HG03025 (cell line): ENCODE measurements at regions not wholly inside any gene's neighbourhood (a gene's known extent, or its start where the extent isn't known, plus 50 kb on each side); places are given as distances from the start of the nearest gene placed in this dataset.
"Not testable (repeated sequence)": the region's sequence is repeated elsewhere in the genome, so short reads cannot be mapped to it uniquely, and the experiment has no call there.

Experiments
- ATAC-seq: cut with Tn5 transposase; IDR thresholded peaks from one replicate; pipeline ENCODE4 v1.9.1; 2021; ENCODE audit warnings: mild to moderate bottlenecking, moderate library complexity; ENCODE audit not compliant: unreplicated experiment, low FRiP score

DNA sequence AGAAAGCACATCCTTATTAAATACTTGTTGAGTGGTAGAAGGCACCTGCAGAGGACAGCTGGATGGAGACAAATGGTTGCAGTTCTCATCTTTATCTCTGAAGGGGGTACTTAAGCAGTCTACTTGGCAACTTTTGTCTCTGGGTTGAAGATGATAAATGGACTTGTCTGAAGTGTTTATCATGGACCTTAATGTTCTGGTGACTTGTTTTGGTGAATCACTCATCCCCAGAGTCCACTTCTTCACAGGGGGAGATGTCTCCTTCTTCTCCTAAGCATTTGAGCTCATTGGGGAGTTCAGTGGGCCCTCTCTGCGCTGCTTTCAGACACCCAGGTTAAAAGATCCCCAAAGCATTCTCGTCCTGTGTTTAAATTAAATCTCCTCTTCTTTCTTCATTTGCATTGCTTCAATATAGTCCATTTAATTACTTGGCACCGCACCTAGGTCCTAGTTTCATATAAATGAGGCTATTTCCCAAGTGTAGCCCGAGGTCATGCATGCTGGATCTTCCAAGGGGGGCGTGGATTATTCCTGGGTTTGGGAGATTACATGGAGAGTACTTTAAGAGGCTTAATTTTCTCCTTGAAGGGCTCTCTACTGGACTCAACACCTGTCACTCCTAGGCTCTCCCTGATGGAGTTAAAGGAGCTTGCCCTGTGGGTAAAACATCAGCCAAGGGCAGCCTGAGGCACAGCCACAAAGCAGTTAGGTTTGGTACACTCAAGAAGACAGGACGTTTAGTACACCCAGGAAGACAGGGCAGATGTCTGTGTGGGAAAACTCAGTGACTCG, 239.3 kb upstream of the C2CD4B start:
- ATAC-seq: no peak

GRCh38 chr15:62406305-62406891, 241.3 kb upstream of the C2CD4B start:
- ATAC-seq: no peak

DNA sequence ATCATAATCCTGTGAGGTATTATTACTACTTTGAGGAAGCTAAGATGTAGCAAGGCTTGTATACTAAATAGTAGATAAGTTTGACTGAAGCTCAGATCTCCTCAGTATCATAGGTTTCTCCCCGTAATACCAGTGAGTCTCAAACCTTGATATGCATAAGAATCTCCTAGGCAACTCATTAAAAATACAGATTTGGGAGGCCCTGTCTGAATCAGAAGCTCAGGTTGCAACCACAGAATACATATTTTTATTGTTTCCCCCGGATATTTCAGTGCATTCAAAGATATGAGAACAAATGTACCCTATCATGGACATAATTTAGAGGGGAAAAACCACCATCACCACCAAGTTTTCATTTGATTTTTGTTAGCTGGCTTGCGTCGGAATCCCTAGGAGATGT, 242.1 kb upstream of the C2CD4B start:
- no peak for ATAC-seq

GRCh38 chr15:62407962-62408361, 242.9 kb upstream of the C2CD4B start:
- ATAC-seq: no peak

- no peak for ATAC-seq
Observed at GRCh38 chr15:62409466-62409865, 244.4 kb upstream of the C2CD4B start.

DNA sequence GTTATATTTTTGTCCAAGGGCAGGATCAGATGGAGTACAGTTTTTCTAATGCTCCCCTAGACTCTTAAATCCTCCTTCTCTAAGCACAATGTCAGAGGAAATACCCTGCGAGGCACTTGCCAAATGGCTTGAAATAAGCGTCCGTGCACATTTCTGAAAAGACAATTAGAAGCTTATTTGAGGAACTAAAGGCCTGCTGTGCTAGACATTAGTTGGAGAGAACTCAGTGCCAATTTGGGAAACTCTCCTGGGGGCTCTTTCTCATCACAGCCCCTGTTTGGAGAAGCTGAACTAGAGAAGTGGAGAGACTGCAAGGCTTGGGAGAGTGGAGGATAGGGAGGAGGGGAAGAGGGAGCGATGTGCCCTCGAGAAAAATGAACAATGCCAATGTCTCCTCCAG, 247.6 kb upstream of the C2CD4B start:
- no peak for ATAC-seq

GRCh38 chr15:62413153-62413552, 248.1 kb upstream of the C2CD4B start:
- ATAC-seq: no peak

- ATAC-seq: no peak
Observed at GRCh38 chr15:62413786-62414185, 248.7 kb upstream of the C2CD4B start.

DNA sequence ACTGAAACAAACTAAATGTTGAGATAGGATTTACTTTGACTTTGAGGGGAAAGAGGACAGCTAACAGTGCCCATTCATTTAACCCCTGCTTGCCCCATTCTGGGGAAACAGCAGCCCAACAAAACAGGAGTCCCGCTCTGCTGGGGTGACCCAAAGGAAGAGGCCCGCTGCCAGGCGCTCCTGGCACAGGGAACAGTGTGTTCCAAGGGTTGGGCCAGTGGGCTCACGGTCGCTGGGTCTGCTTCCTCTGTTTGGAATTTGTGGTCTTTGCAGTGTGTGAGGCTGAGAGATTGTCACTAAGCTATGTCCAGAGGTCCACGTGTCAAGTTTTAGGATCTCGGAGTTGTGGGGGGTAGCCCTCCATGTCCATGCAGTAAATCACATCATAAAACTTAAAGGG, 250.4 kb upstream of the C2CD4B start:
- no peak for ATAC-seq

- ATAC-seq: no peak
Observed at GRCh38 chr15:62416526-62416925, 251.4 kb upstream of the C2CD4B start.

GRCh38 chr15:62417439-62417838, 252.4 kb upstream of the C2CD4B start:
- ATAC-seq: no peak

DNA sequence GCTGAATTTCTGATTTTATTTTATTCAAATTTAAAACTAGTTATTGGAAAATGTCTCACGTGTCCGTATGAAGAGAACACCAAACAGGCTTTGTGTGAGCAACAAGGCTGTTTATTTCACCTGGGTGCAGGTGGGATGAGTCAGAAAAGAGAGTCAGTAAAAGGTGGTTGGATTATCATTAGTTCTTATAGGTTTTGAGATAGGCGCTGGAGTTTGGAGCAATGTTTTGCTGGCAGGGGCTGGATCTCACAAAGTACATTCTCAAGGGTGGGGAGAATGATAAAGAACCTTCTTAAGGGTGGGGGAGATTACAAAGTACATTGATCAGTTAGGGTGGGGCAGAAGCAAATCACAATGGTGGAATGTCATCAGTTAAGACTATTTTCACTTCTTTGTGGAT, 253.4 kb upstream of the C2CD4B start:
- ATAC-seq: not testable (repeated sequence)

DNA sequence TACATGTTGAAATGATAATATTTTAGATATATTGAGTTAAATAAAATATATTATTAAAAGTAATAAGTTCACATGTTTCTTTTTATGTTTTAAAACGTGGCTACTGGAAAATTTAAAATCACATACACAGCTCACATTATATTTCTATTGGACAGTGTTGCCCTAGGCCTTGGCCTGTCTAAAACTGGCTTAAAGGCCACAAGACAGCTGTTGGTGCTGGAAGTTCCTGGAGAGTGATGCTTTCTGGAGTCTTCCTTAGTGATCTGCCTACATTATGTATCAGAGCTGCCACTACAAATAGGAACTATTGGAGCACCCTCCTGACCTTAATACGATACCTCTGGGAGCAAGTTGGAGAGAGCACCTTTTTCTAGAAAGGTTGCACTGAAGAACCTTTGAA, 254.1 kb upstream of the C2CD4B start:
- ATAC-seq: no peak

DNA sequence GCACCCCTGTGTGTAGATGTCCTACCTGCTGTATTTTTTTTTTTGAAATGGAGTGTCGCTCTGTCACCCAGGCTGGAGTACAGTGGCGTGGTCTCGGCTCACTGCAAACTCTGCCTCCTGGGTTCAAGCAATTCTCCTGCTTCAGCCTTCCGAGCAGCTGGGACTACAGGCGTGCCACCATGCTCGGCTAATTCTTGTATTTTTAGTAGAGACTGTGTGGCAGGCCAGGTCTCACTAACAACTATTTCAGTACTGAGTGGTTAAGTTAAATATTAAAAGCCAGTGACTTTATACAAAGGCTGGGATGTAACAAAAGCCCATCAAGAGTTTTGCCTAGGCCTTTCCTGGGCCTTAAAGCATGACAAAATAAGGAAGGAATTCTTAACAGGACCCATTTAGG, 255.3 kb upstream of the C2CD4B start:
- ATAC-seq: not testable (repeated sequence)

DNA sequence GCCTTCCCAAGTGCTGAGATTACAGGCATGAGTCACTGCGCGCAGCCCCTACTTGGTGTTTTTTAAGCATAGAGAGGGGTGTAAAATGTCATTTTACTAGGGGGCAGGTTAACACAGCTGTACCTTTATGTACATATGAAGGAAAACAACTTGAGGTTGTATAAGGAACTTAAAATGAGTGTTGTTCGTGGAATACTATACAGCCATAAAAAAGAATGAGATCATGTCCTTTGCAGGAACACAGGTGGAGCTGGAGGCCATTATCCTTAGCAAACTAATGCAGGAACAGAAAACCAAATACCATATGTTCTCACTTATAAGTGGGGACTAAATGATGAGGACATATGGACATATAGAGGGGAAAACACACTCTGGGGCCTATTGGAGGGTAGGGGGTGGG, 256.2 kb upstream of the C2CD4B start:
- ATAC-seq: no peak

GRCh38 chr15:62426387-62426956, 261.4 kb upstream of the C2CD4B start:
- ATAC-seq: no peak

DNA sequence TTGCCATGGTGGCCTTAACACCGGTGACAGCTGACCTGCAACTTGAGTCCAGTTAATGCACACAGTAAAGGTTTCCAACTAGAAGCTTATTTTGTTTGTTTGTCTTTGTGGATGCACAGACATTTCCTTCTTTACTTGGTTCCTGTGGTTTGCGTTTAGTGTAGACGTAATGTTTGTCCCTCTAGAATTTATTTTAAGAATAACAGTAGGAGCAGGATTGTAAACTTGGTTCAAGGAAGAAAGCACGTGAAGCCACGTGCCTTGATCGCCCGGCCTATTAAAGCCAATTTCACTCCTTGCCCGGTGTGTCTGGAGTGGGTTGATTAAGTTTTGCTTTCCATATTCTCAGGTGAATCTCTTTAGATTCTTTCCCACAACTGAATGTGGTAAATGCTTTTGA, 263.2 kb upstream of the C2CD4B start:
- no peak for ATAC-seq

GRCh38 chr15:62428851-62429598, 263.9 kb upstream of the C2CD4B start:
- ATAC-seq: no peak

DNA sequence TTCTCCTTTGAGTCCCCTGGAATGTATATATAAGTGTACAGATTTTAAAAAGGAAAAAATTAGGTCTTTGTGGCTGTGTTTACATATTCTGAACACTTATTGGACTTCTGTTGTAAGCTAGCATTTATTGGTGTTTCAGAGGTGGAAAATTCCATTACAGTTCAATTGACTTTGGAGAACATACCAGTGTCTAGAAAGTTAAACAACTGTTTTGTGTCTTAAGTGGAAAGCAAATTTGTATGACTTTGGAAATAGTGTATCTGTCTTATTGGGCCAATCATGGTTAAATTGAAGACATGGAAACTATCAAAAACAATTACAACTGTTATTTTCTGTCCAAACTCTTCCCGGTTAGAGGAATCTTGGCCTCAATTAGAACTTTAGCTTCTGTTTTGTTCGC, 265.0 kb upstream of the C2CD4B start:
- ATAC-seq: no peak

DNA sequence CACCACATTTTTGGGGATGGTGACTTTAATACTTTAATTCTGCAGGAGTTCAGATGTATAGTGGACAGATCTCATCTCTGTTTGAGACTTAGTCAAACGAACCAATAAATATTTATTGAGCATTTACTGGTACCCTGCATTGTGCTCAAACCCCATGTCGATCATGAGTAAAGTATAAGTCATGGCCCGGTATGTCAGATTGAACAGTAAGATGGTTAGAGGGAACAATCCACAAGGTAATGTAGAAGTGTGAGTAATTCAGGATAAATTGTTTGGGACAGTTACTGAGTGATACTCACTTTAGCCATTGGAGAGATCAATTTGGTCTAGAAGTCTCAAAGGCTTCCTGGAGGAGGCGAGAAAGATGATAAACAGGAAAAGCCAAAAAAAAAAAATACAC, 265.5 kb upstream of the C2CD4B start:
- ATAC-seq: no peak
